ENCODE measurements at regions not wholly inside any gene's neighbourhood (a gene's known extent, or its start where the extent isn't known, plus 50 kb on each side); places are given as distances from the start of the nearest gene placed in this dataset.

DNA sequence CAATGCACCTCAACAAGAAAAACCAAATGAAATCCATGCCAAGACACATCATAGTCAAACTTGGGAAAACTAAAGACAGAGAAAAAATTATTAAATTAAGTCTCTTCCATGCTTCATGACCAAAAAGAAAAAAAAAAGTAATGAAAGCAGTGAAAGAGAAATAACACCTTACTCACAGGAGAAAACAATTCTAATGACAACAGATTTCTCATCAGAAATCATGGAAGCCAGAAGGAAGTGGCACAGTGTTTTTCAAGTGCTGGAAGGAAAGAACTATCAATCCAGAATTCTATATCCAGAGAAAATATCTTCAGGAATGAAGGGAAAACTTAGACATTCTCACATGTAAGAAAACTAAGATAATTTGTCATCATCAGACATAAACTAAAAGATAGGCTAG is 71.1 kb upstream of the NUDT4 start:
- H3K4me1 ChIP-seq = no peaks in the 10 kb centered on the region
- no peak for DNase-seq
- TF ChIP-seq, protein P1, sequence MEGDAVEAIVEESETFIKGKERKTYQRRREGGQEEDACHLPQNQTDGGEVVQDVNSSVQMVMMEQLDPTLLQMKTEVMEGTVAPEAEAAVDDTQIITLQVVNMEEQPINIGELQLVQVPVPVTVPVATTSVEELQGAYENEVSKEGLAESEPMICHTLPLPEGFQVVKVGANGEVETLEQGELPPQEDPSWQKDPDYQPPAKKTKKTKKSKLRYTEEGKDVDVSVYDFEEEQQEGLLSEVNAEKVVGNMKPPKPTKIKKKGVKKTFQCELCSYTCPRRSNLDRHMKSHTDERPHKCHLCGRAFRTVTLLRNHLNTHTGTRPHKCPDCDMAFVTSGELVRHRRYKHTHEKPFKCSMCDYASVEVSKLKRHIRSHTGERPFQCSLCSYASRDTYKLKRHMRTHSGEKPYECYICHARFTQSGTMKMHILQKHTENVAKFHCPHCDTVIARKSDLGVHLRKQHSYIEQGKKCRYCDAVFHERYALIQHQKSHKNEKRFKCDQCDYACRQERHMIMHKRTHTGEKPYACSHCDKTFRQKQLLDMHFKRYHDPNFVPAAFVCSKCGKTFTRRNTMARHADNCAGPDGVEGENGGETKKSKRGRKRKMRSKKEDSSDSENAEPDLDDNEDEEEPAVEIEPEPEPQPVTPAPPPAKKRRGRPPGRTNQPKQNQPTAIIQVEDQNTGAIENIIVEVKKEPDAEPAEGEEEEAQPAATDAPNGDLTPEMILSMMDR (IDR thresholded peaks at IDR 0.05) = no peak
- no peak overlapping the region for H3K27ac ChIP-seq
- H3K36me3 ChIP-seq = no peaks in the 10 kb centered on the region
- H3K27me3 ChIP-seq = no peaks in the 10 kb centered on the region
- intact Hi-C loops (cut with DNase I) = no loop called here
- no peak for ATAC-seq
- H3K9me3 ChIP-seq = peaks cover 0 to 7% of the 10 kb centered on the region in 2 donors
- no peak overlapping the region for H3K4me3 ChIP-seq

DNA sequence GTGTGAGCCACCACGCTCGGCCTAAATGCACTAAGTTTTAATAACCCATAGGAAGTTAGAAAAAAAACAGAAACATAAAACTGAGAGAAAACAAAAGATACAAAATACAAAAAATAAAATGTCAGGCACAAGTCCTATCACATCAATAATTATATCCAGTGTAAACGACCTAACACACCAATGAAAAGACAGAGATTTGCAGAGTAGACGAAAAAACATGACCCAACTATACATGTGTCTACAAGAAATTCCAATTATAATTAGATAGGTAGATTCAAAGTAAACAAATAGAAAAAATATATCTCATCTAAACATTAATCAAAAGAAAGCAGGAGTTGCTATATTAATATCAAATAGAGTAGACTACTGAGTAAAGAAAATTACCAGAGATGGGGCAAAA is 69.4 kb upstream of the NUDT4 start:
- no peak overlapping the region for H3K27ac ChIP-seq
- peaks cover 0 to 7% of the 10 kb centered on the region in 2 donors for H3K9me3 ChIP-seq
- DNase-seq = no peak
- intact Hi-C loops (cut with DNase I) = no loop called here
- H3K36me3 ChIP-seq = no peaks in the 10 kb centered on the region
- ATAC-seq = no peak
- TF ChIP-seq, protein P1 (IDR thresholded peaks at IDR 0.05) = no peak
- no peak overlapping the region for H3K4me3 ChIP-seq
- H3K27me3 ChIP-seq = no peaks in the 10 kb centered on the region
- H3K4me1 ChIP-seq = no peaks in the 10 kb centered on the region

DNA sequence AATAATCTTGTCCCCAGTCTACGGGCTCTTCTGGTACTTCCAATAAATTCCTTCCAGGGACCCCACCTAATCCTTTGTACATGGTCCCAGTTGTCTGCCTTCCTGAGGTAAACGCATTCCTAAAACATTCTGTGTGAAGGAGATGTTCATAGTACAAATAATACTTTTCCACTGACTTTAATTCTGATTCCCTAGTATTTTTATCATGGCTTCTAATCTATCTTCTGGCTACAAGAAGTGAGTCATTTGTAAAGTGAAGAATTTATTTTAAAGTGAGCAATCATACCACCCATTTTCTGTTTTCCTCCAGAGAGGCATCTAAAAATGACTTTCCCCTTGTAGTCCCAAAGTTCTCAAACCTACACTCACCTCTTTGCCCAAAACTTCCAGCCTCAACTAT is 65.9 kb upstream of the NUDT4 start:
- DNase-seq = no peak
- no peaks in the 10 kb centered on the region for H3K9me3 ChIP-seq
- H3K4me3 ChIP-seq = no peak overlapping the region
- no peaks in the 10 kb centered on the region for H3K27me3 ChIP-seq
- no peak for ATAC-seq
- H3K36me3 ChIP-seq = no peaks in the 10 kb centered on the region
- no peaks in the 10 kb centered on the region for H3K4me1 ChIP-seq
- no peak overlapping the region for H3K27ac ChIP-seq
- TF ChIP-seq, protein P1 (IDR thresholded peaks at IDR 0.05) = no peak
- intact Hi-C loops (cut with DNase I) = no loop called here

DNA sequence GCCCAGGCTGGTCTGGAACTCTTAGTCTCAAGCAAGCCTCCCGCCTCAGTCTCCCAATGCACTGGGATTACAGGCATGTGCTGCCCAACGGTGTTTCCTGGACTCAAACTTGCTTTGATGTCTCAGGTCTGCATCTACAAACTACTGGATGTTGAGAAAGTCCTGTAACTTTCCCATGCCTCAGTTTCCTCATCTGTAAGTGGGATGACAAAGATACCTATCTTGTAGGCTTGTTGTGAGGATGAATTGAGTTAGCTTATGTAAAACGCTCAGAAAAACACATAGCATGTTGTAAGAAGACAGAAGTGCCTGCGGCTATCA is 63.6 kb upstream of the NUDT4 start:
- Histone ChIP-seq H3K9me3 (no peaks in the 10 kb centered on the region), H3K27ac (no peak overlapping the region), H3K27me3 (no peaks in the 10 kb centered on the region), H3K36me3 (no peaks in the 10 kb centered on the region), H3K4me3 (no peak overlapping the region), H3K4me1 (no peaks in the 10 kb centered on the region)
- TF ChIP-seq, protein P1 (IDR thresholded peaks at IDR 0.05) = no peak
- DNase-seq (no peak), ATAC-seq (no peak)
- intact Hi-C loops (cut with DNase I) = no loop called here

DNA sequence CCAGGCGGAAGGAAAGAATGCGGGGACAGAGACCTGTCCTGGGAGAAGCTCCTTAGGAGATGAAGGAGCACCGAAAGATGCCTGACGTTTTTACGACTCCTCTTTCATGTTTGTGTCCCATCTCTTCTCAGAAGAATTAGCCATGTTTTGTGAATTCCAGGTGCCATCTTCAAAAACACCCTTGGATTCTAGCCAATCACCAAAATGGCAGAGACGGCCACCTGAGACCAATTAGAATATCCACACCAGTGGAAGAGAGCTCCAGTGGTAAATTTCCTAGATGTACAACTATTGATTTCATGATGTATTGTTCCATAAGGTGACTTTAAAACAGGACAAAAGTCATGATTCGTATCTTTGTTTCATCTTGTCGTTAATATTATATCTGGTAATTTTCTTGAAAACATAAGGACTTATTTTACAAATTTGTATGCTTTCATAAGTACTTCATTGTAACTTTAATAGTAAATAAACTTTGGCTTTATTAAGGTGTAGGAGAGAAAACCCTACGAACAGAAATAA is 62.3 kb upstream of the NUDT4 start:
- H3K27ac ChIP-seq = no peak overlapping the region
- intact Hi-C loops (cut with DNase I) = no loop called here
- DNase-seq = no peak
- H3K27me3 ChIP-seq = no peaks in the 10 kb centered on the region
- H3K36me3 ChIP-seq = no peaks in the 10 kb centered on the region
- TF ChIP-seq, protein P1 (IDR thresholded peaks at IDR 0.05) = no peak
- no peak for ATAC-seq
- H3K9me3 ChIP-seq = no peaks in the 10 kb centered on the region
- no peaks in the 10 kb centered on the region for H3K4me1 ChIP-seq
- no peak overlapping the region for H3K4me3 ChIP-seq

Data from left lung (tissue), 4 donors.